ENCODE measurements at regions not wholly inside any gene's neighbourhood (a gene's known extent, or its start where the extent isn't known, plus 50 kb on each side); places are given as distances from the start of the nearest gene placed in this dataset.
A peak's percentile ranks its signal among the peaks of the same experiment; 100 is the strongest.
"Not testable (repeated sequence)": the region's sequence is repeated elsewhere in the genome, so short reads cannot be mapped to it uniquely, and the experiment has no call there.

DNA sequence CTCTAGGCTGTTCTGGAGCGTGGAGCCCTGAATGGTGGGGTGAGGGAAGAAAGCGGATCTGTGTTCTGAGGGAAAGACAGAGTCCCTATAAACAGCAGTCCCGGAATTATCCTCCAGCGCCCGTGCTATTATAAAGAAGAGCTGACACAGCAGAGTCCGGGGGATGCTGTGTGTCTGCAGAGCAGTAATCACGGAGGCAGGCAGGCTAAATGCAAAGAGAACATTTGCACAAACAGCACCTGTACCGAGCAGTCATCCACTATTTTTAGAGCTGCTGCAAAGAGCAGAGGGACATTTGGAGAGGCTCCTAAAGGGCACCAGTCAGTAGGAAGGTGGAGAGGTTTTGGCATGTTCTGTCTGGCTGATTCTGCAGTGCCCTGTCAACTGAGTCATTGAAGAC, 293.8 kb upstream of the SLC14A2 start:
- peak; percentile 76 for DNase-seq

DNA sequence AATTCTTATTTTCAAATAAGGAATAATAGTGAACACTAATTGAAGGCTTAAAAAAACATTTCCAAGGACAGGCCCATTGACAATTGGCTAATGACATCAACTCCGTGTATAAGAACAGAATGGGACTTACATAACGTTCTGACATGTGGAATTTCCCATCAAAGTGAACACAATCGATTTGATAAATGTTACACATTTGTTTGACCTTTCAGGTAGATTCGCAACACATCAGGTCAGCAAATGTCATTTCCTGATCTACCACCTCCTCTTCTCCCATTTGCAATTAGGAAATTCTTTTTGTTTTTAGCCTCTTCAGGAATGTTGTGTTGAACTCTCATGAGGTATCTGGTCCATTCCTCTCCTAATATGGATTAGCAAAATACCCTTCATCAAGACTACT, 292.9 kb upstream of the SLC14A2 start:
- DNase-seq: no peak

DNA sequence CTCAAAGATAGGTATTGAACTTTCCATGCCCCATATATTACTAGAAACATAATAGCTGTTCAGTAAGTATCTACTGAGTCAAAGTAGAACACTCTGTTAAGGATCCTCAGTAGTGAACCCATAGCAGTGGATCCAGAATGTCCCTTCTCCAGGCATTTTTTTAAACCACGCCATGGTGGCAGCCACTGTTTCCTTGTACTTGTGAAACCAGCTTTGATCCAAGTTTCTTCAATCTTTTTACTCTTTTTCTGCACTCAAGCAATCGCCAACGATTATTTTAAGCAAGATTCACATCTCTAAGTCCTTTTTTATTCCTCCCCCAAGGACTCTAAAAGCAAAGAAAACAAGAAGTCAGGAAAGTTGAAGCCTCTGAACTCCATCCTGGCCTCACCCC, 291.2 kb upstream of the SLC14A2 start:
- no peak for DNase-seq

- peak; percentile 13 for DNase-seq
These were observed 290.7 kb upstream of the SLC14A2 start for GRCh38 chr18:45324495-45325113.

- DNase-seq: no peak
These were observed 289.5 kb upstream of the SLC14A2 start for GRCh38 chr18:45325778-45326177.

- no peak for DNase-seq
These were observed 288.8 kb upstream of the SLC14A2 start for GRCh38 chr18:45326505-45326904.

DNA sequence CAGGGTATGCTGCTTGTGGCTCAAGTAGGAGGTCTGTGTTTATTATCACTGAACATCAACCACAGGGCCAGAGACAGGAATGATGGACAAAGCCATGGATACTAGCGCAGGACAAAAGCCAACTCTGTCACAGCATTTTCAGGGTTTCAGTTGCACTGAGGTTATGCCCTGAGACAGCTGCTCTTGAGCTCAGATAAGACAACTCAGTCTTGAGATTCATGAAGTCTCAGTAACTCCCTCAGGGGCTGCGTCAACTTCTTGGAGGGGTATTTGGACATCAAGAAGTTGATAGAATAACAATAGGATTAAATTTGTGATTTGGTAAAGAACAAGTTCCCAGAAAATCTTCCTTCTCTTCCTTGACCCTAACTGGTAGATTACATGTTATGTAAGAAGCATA, 287.0 kb upstream of the SLC14A2 start:
- DNase-seq: no peak

- DNase-seq: no peak
These were observed 286.5 kb upstream of the SLC14A2 start for GRCh38 chr18:45328811-45329210.

DNA sequence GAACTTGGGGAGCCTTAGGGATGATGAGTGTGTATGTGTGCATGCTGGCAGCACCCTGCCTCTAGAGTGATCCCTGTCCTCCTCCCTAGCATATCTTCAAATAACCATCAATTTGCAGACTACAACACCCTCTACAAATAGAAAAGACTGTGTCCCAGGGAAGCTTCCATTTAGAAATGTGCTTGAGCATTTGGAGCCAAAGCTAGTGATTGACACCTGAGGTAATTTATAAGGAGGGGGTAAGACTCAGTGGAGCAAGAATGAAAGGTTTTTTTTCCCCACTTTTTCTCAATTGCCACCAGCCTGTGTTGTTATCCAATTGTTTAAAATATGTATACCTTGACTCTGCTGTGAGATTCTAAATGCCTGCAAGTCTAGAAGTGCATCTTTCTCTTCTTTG, 286.0 kb upstream of the SLC14A2 start:
- no peak for DNase-seq

- DNase-seq: no peak
These were observed 285.1 kb upstream of the SLC14A2 start for GRCh38 chr18:45330170-45330594.

GRCh38 chr18:45332871-45333270, 282.4 kb upstream of the SLC14A2 start:
- DNase-seq: no peak

- DNase-seq: no peak
These were observed 281.1 kb upstream of the SLC14A2 start for GRCh38 chr18:45334191-45334590.

- no peak for DNase-seq
These were observed 279.8 kb upstream of the SLC14A2 start for GRCh38 chr18:45335282-45336043.

GRCh38 chr18:45336448-45336847, 278.8 kb upstream of the SLC14A2 start:
- DNase-seq: no peak

GRCh38 chr18:45337477-45337876, 277.8 kb upstream of the SLC14A2 start:
- no peak for DNase-seq

- no peak for DNase-seq
These were observed 275.3 kb upstream of the SLC14A2 start for GRCh38 chr18:45339810-45340550.

- DNase-seq: no peak
These were observed 274.4 kb upstream of the SLC14A2 start for GRCh38 chr18:45340884-45341283.

DNA sequence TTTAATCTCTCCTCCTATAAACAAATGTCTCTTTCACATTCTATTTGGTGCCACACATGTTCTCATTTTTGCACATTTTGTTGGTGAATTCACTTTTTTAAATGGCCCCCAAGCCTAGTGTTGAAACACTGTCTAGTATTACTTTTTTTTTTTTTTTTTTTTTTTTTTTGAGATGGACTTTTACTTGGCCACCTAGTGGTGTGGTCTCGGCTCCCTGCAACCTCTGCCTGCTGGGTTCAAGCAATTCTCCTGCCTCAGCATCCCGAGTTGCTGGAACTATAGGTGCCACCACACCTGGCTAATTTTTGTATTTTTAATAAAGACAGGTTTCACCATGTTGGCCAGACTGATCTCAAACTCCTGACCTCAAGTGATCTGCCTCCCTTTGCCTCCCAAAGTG, 273.8 kb upstream of the SLC14A2 start:
- no peak for DNase-seq

- DNase-seq: no peak
These were observed 273.1 kb upstream of the SLC14A2 start for GRCh38 chr18:45342166-45342565.

DNA sequence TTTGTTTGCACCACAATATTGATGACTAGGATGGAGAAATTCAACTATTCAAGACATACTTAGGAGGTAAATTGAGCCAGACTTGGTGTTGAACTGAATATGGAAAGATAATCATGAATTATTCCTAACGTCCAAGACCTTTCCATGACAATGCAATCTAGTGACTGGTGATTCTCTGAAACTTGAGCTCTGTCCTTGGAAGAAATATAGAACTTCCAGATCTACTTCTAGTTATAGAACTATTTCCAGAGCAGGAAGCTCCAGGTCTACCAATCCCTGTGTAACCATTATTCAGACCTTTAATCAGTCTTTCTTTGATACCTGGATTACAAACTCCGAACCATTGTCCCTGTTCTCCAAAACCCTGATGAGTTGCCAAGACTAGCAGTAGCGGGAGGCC, 272.6 kb upstream of the SLC14A2 start:
- no peak for DNase-seq

DNA sequence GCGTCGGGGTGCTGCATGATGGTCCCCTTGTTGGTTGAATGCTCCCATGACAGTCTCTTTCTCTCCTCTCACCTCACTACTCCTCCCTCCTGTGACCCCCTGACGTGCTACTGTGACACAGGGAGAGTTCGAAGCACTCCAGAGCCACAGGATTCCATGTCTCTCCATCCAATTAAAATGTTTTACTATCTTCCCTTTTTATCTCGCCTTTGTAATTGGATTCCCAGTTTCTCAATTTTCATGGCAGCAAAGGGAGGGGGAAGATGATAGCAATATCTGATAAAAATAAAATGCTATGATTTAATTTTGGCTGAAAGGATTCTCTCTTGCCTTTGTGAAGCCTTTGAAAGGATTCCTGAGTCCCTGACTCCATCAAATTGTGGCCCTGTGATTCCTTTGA, 271.9 kb upstream of the SLC14A2 start:
- DNase-seq: no peak

GRCh38 chr18:45344680-45345079, 270.6 kb upstream of the SLC14A2 start:
- DNase-seq: not testable (repeated sequence)

GRCh38 chr18:45349019-45349418, 266.3 kb upstream of the SLC14A2 start:
- no peak for DNase-seq

DNA sequence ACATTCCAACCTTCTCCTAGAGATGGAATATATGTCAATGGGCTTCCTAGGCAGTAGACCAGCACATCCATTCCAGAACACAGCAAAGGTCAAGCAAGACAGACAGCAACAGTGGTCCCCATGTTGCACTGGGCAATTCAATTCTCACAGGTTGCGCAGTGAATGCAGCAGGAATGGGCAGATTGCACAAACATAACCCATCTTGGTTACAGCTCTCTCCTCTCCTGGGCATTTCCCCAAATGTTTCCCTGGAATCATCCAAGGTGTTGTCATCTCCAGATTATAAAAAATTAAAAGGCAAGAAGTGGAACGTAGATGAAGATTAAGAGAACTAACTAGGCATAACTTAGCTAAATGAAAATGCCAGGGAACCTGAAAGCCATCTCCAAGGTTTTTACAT, 265.8 kb upstream of the SLC14A2 start:
- DNase-seq: no peak

Data from NCI-H146 (cell line).